Peyer's patch (tissue), 4 donors: ENCODE measurements at regions not wholly inside any gene's neighbourhood (a gene's known extent, or its start where the extent isn't known, plus 50 kb on each side); places are given as distances from the start of the nearest gene placed in this dataset.

Source experiments
- POLR2A ChIP-seq, 2 donors: fragments of 450-650 bp; IDR thresholded peaks; one replicate each; pipeline ENCODE4 v1.5.1; 2017; ENCODE audit warnings: antibody characterized with exemption in 2 of 2, mild to moderate bottlenecking in 2 of 2, moderate library complexity in 2 of 2
- TF ChIP-seq, protein P1 (sequence below), 6 experiments: fragments of 450-650 bp in 4 of 6; fragments of 200-600 bp in 2 of 6; sonication (generic) in 1 of 6; IDR thresholded peaks; one replicate each; pipeline ENCODE4 v1.5.1; 2017 to 2019; ENCODE audit warnings: antibody characterized with exemption in 6 of 6, mild to moderate bottlenecking in 3 of 6, moderate library complexity in 1 of 6

DNA sequence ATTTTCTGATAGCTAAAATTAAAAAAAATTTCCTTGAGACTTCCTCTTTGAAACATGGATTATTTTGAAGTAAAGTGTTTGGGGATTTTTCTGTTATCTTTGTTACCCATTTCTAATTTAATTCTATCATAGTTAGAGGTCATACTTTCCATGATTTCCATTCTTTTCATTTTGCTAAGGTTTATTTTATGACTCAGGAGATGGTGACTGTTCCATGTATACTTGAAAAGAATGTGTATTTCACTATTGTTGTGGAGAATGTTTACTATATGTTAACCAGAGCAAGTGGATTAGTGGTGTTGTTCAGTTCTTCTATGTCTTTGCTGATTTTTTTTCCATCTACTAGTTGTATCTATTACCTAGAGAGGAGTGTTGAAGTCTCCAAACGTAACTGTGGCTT, 250.5 kb upstream of the PELI2 start:
- TF ChIP-seq, protein P1, sequence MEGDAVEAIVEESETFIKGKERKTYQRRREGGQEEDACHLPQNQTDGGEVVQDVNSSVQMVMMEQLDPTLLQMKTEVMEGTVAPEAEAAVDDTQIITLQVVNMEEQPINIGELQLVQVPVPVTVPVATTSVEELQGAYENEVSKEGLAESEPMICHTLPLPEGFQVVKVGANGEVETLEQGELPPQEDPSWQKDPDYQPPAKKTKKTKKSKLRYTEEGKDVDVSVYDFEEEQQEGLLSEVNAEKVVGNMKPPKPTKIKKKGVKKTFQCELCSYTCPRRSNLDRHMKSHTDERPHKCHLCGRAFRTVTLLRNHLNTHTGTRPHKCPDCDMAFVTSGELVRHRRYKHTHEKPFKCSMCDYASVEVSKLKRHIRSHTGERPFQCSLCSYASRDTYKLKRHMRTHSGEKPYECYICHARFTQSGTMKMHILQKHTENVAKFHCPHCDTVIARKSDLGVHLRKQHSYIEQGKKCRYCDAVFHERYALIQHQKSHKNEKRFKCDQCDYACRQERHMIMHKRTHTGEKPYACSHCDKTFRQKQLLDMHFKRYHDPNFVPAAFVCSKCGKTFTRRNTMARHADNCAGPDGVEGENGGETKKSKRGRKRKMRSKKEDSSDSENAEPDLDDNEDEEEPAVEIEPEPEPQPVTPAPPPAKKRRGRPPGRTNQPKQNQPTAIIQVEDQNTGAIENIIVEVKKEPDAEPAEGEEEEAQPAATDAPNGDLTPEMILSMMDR (IDR thresholded peaks at IDR 0.05): no peak
- no peak for TF ChIP-seq POLR2A (IDR thresholded peaks at IDR 0.05)
